ENCODE measurements at regions not wholly inside any gene's neighbourhood (a gene's known extent, or its start where the extent isn't known, plus 50 kb on each side); places are given as distances from the start of the nearest gene placed in this dataset.

DNA sequence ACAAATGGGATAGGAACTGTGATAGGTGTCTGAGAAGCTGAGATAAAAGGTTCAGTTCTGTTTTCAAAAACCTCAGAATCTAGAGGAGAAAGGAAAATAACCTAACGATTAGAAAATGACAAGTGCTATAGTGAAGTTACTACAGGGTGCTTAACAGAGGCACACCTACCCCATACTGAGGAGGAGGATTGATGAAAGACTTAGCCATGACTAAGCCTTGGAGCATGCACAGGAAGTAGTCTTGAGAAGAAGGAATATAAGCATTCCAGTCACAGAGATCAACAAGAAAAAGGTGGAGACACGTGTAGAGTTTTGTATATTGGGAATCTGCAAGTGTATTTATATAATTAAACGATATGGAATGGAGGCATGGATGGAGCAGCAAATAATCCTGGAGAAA is 1225.5 kb upstream of the CELF2 start:
- Mint-ChIP-seq H3K4me1 (no peaks in the 10 kb centered on the region), H3K36me3 (no peaks in the 10 kb centered on the region), H3K27me3 (no peaks in the 10 kb centered on the region), H3K27ac (no peak overlapping the region), H3K9me3 (no peaks in the 10 kb centered on the region), H3K4me3 (no peak overlapping the region)
- no peak for DNase-seq
- CTCF ChIA-PET: no interaction called here

DNA sequence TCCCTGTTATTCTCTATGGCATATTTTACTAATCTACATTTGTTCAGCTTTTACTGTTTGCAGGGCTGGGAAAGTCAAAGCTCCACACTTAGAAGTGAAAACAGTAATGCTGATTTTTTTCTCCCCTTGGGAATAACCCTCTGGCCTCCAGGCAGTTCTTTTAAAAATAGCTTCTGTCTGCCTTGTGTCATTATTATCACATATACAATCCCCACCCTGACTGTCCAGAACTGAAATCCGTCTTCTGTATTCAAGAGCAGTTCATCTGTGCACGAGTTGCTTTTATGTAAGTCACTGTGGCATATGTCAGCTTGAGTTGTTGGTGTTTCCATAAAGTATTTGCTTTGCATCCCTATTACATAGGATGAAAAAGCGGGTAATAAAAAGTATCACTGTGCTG is 1221.1 kb upstream of the CELF2 start:
- no peak for DNase-seq
- Mint-ChIP-seq H3K36me3 (no peaks in the 10 kb centered on the region), H3K4me3 (no peak overlapping the region), H3K27me3 (no peaks in the 10 kb centered on the region), H3K9me3 (no peaks in the 10 kb centered on the region), H3K27ac (no peak overlapping the region), H3K4me1 (no peaks in the 10 kb centered on the region)
- CTCF ChIA-PET: no interaction called here

DNA sequence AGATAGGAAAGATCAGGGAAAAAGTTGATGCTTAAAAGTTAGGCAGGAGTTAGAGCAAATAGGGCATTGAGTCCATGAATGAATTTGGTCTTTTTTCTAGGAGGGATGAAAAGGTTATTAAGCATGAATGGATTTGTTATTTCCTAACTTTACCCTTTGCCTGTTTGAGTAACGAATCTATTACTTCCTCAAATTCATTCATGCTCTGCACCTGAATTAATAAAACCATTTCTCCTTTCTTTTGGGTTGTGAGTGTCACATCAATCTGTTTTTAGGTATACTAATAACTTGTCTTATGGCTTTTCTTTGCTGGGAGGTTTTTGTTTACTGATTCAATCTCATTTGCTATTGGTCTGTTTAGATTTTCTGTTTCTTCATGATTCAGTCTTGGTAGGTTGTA is 1217.7 kb upstream of the CELF2 start:
- no peaks in the 10 kb centered on the region for H3K4me1 Mint-ChIP-seq
- no peak for DNase-seq
- no peaks in the 10 kb centered on the region for H3K27me3 Mint-ChIP-seq
- no peak overlapping the region for H3K4me3 Mint-ChIP-seq
- CTCF ChIA-PET: no interaction called here
- H3K9me3 Mint-ChIP-seq: no peaks in the 10 kb centered on the region
- no peaks in the 10 kb centered on the region for H3K36me3 Mint-ChIP-seq
- no peak overlapping the region for H3K27ac Mint-ChIP-seq

DNA sequence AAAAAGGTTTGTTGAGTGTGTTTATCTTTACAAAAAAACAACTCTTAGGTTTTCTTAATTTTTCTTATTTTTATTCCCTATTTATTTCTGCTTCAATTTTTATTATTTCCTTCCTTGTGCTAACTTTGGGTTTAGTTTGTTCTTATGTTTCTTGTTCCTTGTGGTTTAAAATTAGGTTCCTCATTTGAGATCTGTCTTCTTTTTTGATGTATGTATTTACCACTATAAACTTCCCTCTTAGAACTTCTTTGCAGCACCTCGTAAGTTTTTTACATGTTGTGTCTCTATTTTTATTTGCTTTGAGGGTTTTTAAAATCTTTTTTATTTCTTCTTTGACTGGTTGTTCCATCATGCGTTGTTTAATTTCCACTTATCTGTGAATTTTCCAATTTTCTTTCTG is 1217.1 kb upstream of the CELF2 start:
- Mint-ChIP-seq H3K4me1 (no peaks in the 10 kb centered on the region), H3K4me3 (no peak overlapping the region), H3K27me3 (no peaks in the 10 kb centered on the region), H3K27ac (no peak overlapping the region), H3K36me3 (no peaks in the 10 kb centered on the region), H3K9me3 (no peaks in the 10 kb centered on the region)
- CTCF ChIA-PET: no interaction called here
- DNase-seq: no peak

- no peaks in the 10 kb centered on the region for H3K4me1 Mint-ChIP-seq
- no peaks in the 10 kb centered on the region for H3K36me3 Mint-ChIP-seq
- CTCF ChIA-PET: no interaction called here
- no peaks in the 10 kb centered on the region for H3K27me3 Mint-ChIP-seq
- DNase-seq: no peak
- H3K9me3 Mint-ChIP-seq: no peaks in the 10 kb centered on the region
- H3K4me3 Mint-ChIP-seq: no peak overlapping the region
- no peak overlapping the region for H3K27ac Mint-ChIP-seq
Observed at GRCh38 chr10:9807846-9808245, 1209.8 kb upstream of the CELF2 start.

GRCh38 chr10:9811601-9812000 is 1206.1 kb upstream of the CELF2 start:
- CTCF ChIA-PET: no interaction called here
- no peaks in the 10 kb centered on the region for H3K4me1 Mint-ChIP-seq
- no peak for DNase-seq
- H3K9me3 Mint-ChIP-seq: no peaks in the 10 kb centered on the region
- no peaks in the 10 kb centered on the region for H3K36me3 Mint-ChIP-seq
- no peaks in the 10 kb centered on the region for H3K27me3 Mint-ChIP-seq
- H3K27ac Mint-ChIP-seq: no peak overlapping the region
- no peak overlapping the region for H3K4me3 Mint-ChIP-seq

- CTCF ChIA-PET: no interaction called here
- no peaks in the 10 kb centered on the region for H3K27me3 Mint-ChIP-seq
- DNase-seq: no peak
- no peak overlapping the region for H3K4me3 Mint-ChIP-seq
- H3K4me1 Mint-ChIP-seq: no peaks in the 10 kb centered on the region
- no peaks in the 10 kb centered on the region for H3K36me3 Mint-ChIP-seq
- no peaks in the 10 kb centered on the region for H3K9me3 Mint-ChIP-seq
- no peak overlapping the region for H3K27ac Mint-ChIP-seq
Observed at GRCh38 chr10:9814285-9814864, 1203.3 kb upstream of the CELF2 start.

GRCh38 chr10:9819756-9820494 is 1197.7 kb upstream of the CELF2 start:
- Mint-ChIP-seq H3K4me3 (no peak overlapping the region), H3K4me1 (no peaks in the 10 kb centered on the region), H3K27ac (no peak overlapping the region), H3K9me3 (no peaks in the 10 kb centered on the region), H3K36me3 (no peaks in the 10 kb centered on the region), H3K27me3 (no peaks in the 10 kb centered on the region)
- DNase-seq: no peak
- CTCF ChIA-PET: no interaction called here

DNA sequence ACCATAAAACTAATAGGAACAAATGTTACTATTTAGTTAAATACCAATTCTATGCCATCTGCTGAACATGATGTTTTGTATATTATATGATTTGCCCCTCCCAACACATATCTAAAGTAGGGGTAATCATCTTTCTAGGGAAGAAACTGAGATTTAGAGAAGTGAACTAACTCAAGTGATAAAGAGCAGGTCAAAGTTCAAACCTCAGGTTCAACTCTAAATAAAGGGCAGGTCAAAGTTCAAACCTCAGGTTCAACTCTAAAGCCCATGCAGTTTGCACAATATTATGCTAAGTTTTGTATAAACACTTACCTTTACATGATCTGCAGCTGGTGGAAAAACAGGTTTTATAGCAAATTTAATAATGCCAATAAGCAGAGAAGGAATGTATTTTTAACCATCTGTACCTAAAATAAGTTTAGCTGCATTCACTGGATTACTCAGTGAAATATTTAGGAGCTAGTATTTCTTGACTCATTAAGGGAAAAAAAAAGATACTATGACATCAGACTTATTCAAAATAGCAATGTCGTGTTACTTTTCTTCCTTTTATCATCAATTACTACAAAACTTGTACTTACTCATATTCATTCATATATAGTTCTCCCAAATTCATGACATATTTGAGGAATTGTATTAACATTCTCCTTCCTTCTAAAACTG is 1194.3 kb upstream of the CELF2 start:
- Mint-ChIP-seq H3K9me3 (no peaks in the 10 kb centered on the region), H3K27ac (no peak overlapping the region), H3K4me3 (no peak overlapping the region), H3K27me3 (no peaks in the 10 kb centered on the region), H3K36me3 (no peaks in the 10 kb centered on the region), H3K4me1 (no peaks in the 10 kb centered on the region)
- no peak for DNase-seq
- CTCF ChIA-PET: no interaction called here

GRCh38 chr10:9824631-9825071 is 1193.0 kb upstream of the CELF2 start:
- Mint-ChIP-seq H3K27ac (no peak overlapping the region), H3K27me3 (no peaks in the 10 kb centered on the region), H3K36me3 (no peaks in the 10 kb centered on the region), H3K9me3 (no peaks in the 10 kb centered on the region), H3K4me1 (no peaks in the 10 kb centered on the region), H3K4me3 (no peak overlapping the region)
- CTCF ChIA-PET: no interaction called here
- DNase-seq: no peak

DNA sequence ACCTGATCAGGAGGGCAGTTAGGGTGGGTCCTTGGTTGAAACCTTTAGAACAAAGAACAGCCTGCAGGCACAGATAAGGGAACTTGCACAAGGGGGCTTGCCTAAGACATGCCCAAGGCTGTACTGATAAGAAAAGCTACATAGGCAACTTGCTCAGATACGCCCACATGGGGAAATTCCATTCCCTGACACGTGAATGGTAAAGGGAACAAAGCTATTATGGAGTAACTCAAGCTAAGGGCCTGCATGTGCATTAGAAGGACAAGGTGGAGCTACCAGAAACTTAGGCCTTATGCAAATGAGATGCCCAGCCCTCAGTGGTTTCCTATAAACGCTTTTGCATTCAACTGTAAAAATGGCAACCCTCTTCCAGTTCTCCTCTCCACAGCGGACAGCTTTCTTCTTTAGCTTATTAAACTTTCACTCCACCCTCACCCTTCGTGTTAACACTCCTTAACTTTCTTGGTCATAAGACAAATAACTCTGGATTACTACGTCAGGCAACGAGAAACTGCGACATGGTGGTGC is 1192.1 kb upstream of the CELF2 start:
- H3K27ac Mint-ChIP-seq: no peak overlapping the region
- CTCF ChIA-PET: no interaction called here
- H3K9me3 Mint-ChIP-seq: no peaks in the 10 kb centered on the region
- no peaks in the 10 kb centered on the region for H3K27me3 Mint-ChIP-seq
- no peak for DNase-seq
- no peaks in the 10 kb centered on the region for H3K4me1 Mint-ChIP-seq
- H3K36me3 Mint-ChIP-seq: no peaks in the 10 kb centered on the region
- H3K4me3 Mint-ChIP-seq: no peak overlapping the region

- CTCF ChIA-PET: no interaction called here
- H3K36me3 Mint-ChIP-seq: no peaks in the 10 kb centered on the region
- H3K27me3 Mint-ChIP-seq: no peaks in the 10 kb centered on the region
- no peak overlapping the region for H3K4me3 Mint-ChIP-seq
- no peak for DNase-seq
- no peaks in the 10 kb centered on the region for H3K4me1 Mint-ChIP-seq
- H3K27ac Mint-ChIP-seq: no peak overlapping the region
- no peaks in the 10 kb centered on the region for H3K9me3 Mint-ChIP-seq
Observed at GRCh38 chr10:9828110-9828509, 1189.6 kb upstream of the CELF2 start.

GRCh38 chr10:9833942-9834341 is 1183.7 kb upstream of the CELF2 start:
- DNase-seq: no peak
- peaks cover 4% of the 10 kb centered on the region for H3K9me3 Mint-ChIP-seq
- no peaks in the 10 kb centered on the region for H3K27me3 Mint-ChIP-seq
- H3K4me3 Mint-ChIP-seq: no peak overlapping the region
- no peaks in the 10 kb centered on the region for H3K4me1 Mint-ChIP-seq
- H3K36me3 Mint-ChIP-seq: no peaks in the 10 kb centered on the region
- CTCF ChIA-PET: no interaction called here
- no peak overlapping the region for H3K27ac Mint-ChIP-seq

- H3K4me1 Mint-ChIP-seq: no peaks in the 10 kb centered on the region
- CTCF ChIA-PET: no interaction called here
- H3K9me3 Mint-ChIP-seq: peaks cover 6% of the 10 kb centered on the region
- H3K27ac Mint-ChIP-seq: no peak overlapping the region
- DNase-seq: no peak
- no peak overlapping the region for H3K4me3 Mint-ChIP-seq
- H3K36me3 Mint-ChIP-seq: no peaks in the 10 kb centered on the region
- H3K27me3 Mint-ChIP-seq: no peaks in the 10 kb centered on the region
Observed at GRCh38 chr10:9834434-9834833, 1183.2 kb upstream of the CELF2 start.

- Mint-ChIP-seq H3K4me3 (no peak overlapping the region), H3K27ac (no peak overlapping the region), H3K4me1 (no peaks in the 10 kb centered on the region), H3K9me3 (peaks cover 10% of the 10 kb centered on the region), H3K27me3 (no peaks in the 10 kb centered on the region), H3K36me3 (no peaks in the 10 kb centered on the region)
- CTCF ChIA-PET: no interaction called here
- no peak for DNase-seq
Observed at GRCh38 chr10:9845075-9845474, 1172.6 kb upstream of the CELF2 start.

Measured in activated naive CD4-positive, alpha-beta T cell treated with anti-CD3 and anti-CD28 coated beads, Interleukin-2, amount 10 ng/mL, durations not matched to agents 7 days and 5 days (primary cell).